Panc1 (cell line): ENCODE measurements at regions not wholly inside any gene's neighbourhood (a gene's known extent, or its start where the extent isn't known, plus 50 kb on each side); places are given as distances from the start of the nearest gene placed in this dataset.

Experiments
- POLR2AphosphoS5 ChIP-seq: IDR thresholded peaks from 2 replicates; pipeline ENCODE4 v1.6.1; 2012; ENCODE audit warnings: mild to moderate bottlenecking, low read depth, low read length, moderate library complexity
- TF ChIP-seq, protein P1 (sequence below): fragments of 450-650 bp; IDR thresholded peaks from 2 replicates; pipeline ENCODE4 v1.5.1; 2017; ENCODE audit warnings: mild to moderate bottlenecking

DNA sequence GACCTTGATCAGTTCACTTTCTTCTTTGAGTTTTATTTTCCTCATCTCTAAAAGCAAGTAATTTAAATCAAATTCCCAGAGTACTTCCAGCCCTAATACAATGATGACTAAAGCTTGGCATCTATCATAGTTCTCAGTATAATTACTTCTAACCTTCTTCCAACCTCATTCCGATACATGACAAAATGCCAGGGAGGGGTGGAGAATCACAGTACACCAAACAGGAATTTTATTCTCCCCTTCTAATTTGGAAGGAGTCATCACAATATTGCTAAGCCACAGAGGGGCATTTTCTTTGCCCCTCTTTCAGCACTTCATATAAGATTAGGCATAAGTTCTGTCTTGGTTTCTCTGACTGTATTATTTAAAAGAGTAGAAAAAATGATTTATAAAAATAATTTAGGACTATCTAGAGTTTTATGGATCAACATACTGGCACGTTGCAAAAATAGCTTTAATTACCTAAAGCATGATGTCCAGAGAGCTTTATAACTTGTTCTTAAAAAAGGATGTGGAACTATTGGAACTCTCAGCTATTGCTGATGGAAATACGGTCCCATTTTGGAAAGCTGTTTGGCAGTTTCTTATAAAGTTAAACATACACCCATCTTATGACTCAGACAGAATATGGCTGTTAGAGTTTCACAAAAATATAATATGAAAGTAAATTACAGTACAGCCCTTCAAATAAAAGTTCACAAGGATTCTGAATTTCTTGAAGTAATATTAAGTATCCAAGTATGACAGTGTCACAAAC, 86.9 kb upstream of the UBE2E2 start:
- TF ChIP-seq, protein P1, sequence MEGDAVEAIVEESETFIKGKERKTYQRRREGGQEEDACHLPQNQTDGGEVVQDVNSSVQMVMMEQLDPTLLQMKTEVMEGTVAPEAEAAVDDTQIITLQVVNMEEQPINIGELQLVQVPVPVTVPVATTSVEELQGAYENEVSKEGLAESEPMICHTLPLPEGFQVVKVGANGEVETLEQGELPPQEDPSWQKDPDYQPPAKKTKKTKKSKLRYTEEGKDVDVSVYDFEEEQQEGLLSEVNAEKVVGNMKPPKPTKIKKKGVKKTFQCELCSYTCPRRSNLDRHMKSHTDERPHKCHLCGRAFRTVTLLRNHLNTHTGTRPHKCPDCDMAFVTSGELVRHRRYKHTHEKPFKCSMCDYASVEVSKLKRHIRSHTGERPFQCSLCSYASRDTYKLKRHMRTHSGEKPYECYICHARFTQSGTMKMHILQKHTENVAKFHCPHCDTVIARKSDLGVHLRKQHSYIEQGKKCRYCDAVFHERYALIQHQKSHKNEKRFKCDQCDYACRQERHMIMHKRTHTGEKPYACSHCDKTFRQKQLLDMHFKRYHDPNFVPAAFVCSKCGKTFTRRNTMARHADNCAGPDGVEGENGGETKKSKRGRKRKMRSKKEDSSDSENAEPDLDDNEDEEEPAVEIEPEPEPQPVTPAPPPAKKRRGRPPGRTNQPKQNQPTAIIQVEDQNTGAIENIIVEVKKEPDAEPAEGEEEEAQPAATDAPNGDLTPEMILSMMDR, result no peak
- no peak for TF ChIP-seq POLR2AphosphoS5
